ENCODE measurements at regions not wholly inside any gene's neighbourhood (a gene's known extent, or its start where the extent isn't known, plus 50 kb on each side); places are given as distances from the start of the nearest gene placed in this dataset.

DNA sequence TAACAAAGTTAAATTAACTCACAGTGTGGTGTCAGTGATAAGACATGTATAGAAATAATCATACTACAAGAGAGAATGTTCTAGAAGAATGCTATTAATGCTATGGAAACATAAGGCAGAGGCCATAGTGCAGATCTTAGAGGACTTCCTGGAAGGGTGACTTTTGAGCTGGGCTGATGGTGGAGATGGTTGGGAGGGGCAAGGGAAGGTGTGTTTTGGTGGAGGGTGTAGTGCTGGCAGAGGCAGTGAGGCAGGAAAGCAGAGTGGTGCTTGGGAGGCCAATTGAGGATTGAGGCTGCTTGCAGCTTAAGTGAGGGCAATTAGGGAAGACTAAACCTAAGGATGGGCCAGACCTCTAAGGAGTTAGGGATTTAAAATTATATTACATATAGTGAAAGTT, 58.5 kb upstream of the FNDC1 start:
- no peak for TF ChIP-seq POLR2A (IDR thresholded peaks at IDR 0.05)
- TF ChIP-seq, protein P1, sequence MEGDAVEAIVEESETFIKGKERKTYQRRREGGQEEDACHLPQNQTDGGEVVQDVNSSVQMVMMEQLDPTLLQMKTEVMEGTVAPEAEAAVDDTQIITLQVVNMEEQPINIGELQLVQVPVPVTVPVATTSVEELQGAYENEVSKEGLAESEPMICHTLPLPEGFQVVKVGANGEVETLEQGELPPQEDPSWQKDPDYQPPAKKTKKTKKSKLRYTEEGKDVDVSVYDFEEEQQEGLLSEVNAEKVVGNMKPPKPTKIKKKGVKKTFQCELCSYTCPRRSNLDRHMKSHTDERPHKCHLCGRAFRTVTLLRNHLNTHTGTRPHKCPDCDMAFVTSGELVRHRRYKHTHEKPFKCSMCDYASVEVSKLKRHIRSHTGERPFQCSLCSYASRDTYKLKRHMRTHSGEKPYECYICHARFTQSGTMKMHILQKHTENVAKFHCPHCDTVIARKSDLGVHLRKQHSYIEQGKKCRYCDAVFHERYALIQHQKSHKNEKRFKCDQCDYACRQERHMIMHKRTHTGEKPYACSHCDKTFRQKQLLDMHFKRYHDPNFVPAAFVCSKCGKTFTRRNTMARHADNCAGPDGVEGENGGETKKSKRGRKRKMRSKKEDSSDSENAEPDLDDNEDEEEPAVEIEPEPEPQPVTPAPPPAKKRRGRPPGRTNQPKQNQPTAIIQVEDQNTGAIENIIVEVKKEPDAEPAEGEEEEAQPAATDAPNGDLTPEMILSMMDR (IDR thresholded peaks at IDR 0.05) = no peak
- TF ChIP-seq EP300 (IDR thresholded peaks at IDR 0.05) = no peak
- TF ChIP-seq POLR2AphosphoS5 (IDR thresholded peaks at IDR 0.05) = no peak
